ENCODE measurements at regions not wholly inside any gene's neighbourhood (a gene's known extent, or its start where the extent isn't known, plus 50 kb on each side); places are given as distances from the start of the nearest gene placed in this dataset.
"Not testable (repeated sequence)": the region's sequence is repeated elsewhere in the genome, so short reads cannot be mapped to it uniquely, and the experiment has no call there.

GRCh38 chr2:66632882-66633281, 198.0 kb downstream of the MEIS1 start:
- DNase-seq (ENCODE audit: low read depth); H3K4me3 ChIP-seq (ENCODE audit: low read length): not testable (repeated sequence)

GRCh38 chr2:66633631-66634030, 198.7 kb downstream of the MEIS1 start:
- DNase-seq (ENCODE audit: low read depth), result no peak
- no peak for TF ChIP-seq CTCF (conservative IDR thresholded peaks at IDR 0.05; ENCODE audit: low read length)
- H3K4me3 ChIP-seq (ENCODE audit: low read length), result no peak overlapping the region

GRCh38 chr2:66634784-66635183, 199.9 kb downstream of the MEIS1 start:
- DNase-seq (ENCODE audit: low read depth), result no peak
- TF ChIP-seq CTCF (conservative IDR thresholded peaks at IDR 0.05; ENCODE audit: low read length), result no peak
- H3K4me3 ChIP-seq (ENCODE audit: low read length), result no peak overlapping the region

- H3K4me3 ChIP-seq (ENCODE audit: low read length), result no peak overlapping the region
- TF ChIP-seq CTCF (conservative IDR thresholded peaks at IDR 0.05; ENCODE audit: low read length), result no peak
- DNase-seq (ENCODE audit: low read depth), result no peak
Measured at GRCh38 chr2:66641685-66642084, 206.8 kb downstream of the MEIS1 start.

GRCh38 chr2:66648081-66648480, 213.2 kb downstream of the MEIS1 start:
- H3K4me3 ChIP-seq (ENCODE audit: low read length); DNase-seq (ENCODE audit: low read depth): not testable (repeated sequence)

- no peak for TF ChIP-seq CTCF (conservative IDR thresholded peaks at IDR 0.05; ENCODE audit: low read length)
- no peak for DNase-seq (ENCODE audit: low read depth)
- no peak overlapping the region for H3K4me3 ChIP-seq (ENCODE audit: low read length)
Measured at GRCh38 chr2:66649006-66649405, 214.1 kb downstream of the MEIS1 start.

GRCh38 chr2:66651295-66651694, 216.4 kb downstream of the MEIS1 start:
- H3K4me3 ChIP-seq (ENCODE audit: low read length), result no peak overlapping the region
- TF ChIP-seq CTCF (conservative IDR thresholded peaks at IDR 0.05; ENCODE audit: low read length), result no peak

GRCh38 chr2:66660804-66661203, 225.9 kb downstream of the MEIS1 start:
- DNase-seq (ENCODE audit: low read depth), result no peak
- TF ChIP-seq CTCF (conservative IDR thresholded peaks at IDR 0.05; ENCODE audit: low read length), result no peak
- H3K4me3 ChIP-seq (ENCODE audit: low read length), result no peak overlapping the region

More at GRCh38 chr2:66651295-66651694, 216.4 kb downstream of the MEIS1 start:
- no peak for DNase-seq (ENCODE audit: low read depth)

All from AG10803 (cell line).